SK-N-MC (cell line): ENCODE measurements at regions not wholly inside any gene's neighbourhood (a gene's known extent, or its start where the extent isn't known, plus 50 kb on each side); places are given as distances from the start of the nearest gene placed in this dataset.
A peak's percentile ranks its signal among the peaks of the same experiment; 100 is the strongest.

ENCODE experiments used
- DNase-seq: peaks from one replicate; pipeline ENCODE4 v3.0.0-alpha.2; 2011; ENCODE audit warnings: low read depth, low spot score
- H3K27ac ChIP-seq: fragments of 200-600 bp; sonication (generic); 2 replicates; pipeline ENCODE4 v1.5.1; 2016; ENCODE audit warnings: mixed run types
- H3K36me3 ChIP-seq: fragments of 200-600 bp; sonication (generic); 2 replicates; pipeline ENCODE4 v1.6.1; 2017; ENCODE audit warnings: antibody characterized with exemption, low read length, mixed read lengths; ENCODE audit not compliant: insufficient read depth
- H3K4me3 ChIP-seq: fragments of 200-600 bp; sonication (generic); 2 replicates; pipeline ENCODE4 v1.5.1; 2016
- H3K9ac ChIP-seq: fragments of 200-600 bp; sonication (generic); 2 replicates; pipeline ENCODE4 v1.8.0; 2017; ENCODE audit warnings: mixed run types, mixed read lengths; ENCODE audit not compliant: insufficient read length
- H3K9me3 ChIP-seq: fragments of 200-600 bp; sonication (generic); 2 replicates; pipeline ENCODE4 v1.6.1; 2017; ENCODE audit warnings: low read depth, mild to moderate bottlenecking, antibody characterized with exemption, low read length, moderate library complexity, mixed read lengths
- EZH2 ChIP-seq: fragments of 200-600 bp; sonication (generic); IDR thresholded peaks from one replicate; pipeline ENCODE4 v1.6.1; 2017; ENCODE audit warnings: antibody characterized with exemption
- FOXP2 ChIP-seq: optimal IDR thresholded peaks from 2 replicates; pipeline ENCODE3; 2011; ENCODE audit warnings: mild to moderate bottlenecking, moderate library complexity; ENCODE audit not compliant: insufficient read depth; ENCODE audit errors: extremely low read length, control extremely low read depth
- POLR2AphosphoS5 ChIP-seq: IDR thresholded peaks from 2 replicates; pipeline ENCODE4 v1.6.1; 2012; ENCODE audit warnings: mild to moderate bottlenecking, low read depth, low read length, borderline replicate concordance

GRCh38 chr4:183834252-183834651, 70.9 kb upstream of the STOX2 start:
- Histone ChIP-seq H3K9me3 (no peaks in the 10 kb centered on the region), H3K27ac (no peak overlapping the region), H3K9ac (no peak overlapping the region), H3K36me3 (no peaks in the 10 kb centered on the region), H3K4me3 (no peak overlapping the region)
- TF ChIP-seq EZH2 (no peak), FOXP2 (no peak), POLR2AphosphoS5 (no peak)
- no peak for DNase-seq

DNA sequence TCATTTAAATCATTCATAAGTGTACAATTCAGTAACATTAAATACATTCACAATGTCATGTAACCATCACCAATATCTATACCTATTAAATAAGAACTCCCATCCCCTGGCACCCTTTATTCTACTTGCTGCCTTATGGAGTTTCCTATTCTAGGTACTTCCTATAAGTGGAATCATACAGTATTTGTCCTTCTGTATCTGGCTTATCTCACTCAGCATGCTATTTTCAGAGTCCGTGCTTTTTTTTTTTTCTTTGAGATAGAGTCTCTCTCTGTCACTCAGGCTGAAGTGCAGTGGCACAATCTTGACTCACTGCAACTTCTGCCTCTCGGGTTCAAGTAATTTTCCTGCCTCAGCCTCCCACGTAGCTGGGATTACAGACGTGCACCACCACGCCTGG, 67.9 kb upstream of the STOX2 start:
- TF ChIP-seq POLR2AphosphoS5 (no peak), EZH2 (no peak), FOXP2 (no peak)
- H3K9ac ChIP-seq, result no peak overlapping the region
- H3K4me3 ChIP-seq, result no peak overlapping the region
- H3K36me3 ChIP-seq, result no peaks in the 10 kb centered on the region
- H3K27ac ChIP-seq, result no peak overlapping the region
- no peaks in the 10 kb centered on the region for H3K9me3 ChIP-seq
- no peak for DNase-seq

- TF ChIP-seq FOXP2, result no peak
- no peak for TF ChIP-seq EZH2
- no peak for TF ChIP-seq POLR2AphosphoS5
- Histone ChIP-seq H3K4me3 (no peak overlapping the region), H3K36me3 (no peaks in the 10 kb centered on the region), H3K9ac (no peak overlapping the region), H3K27ac (no peak overlapping the region), H3K9me3 (no peaks in the 10 kb centered on the region)
- no peak for DNase-seq
These were observed 66.0 kb upstream of the STOX2 start for GRCh38 chr4:183838987-183839712.

GRCh38 chr4:183840311-183840710, 64.8 kb upstream of the STOX2 start:
- no peak overlapping the region for H3K27ac ChIP-seq
- no peak overlapping the region for H3K9ac ChIP-seq
- no peaks in the 10 kb centered on the region for H3K9me3 ChIP-seq
- no peak overlapping the region for H3K4me3 ChIP-seq
- H3K36me3 ChIP-seq, result no peaks in the 10 kb centered on the region
- no peak for TF ChIP-seq POLR2AphosphoS5
- no peak for TF ChIP-seq EZH2
- no peak for TF ChIP-seq FOXP2
- peak; percentile 59 for DNase-seq

- Histone ChIP-seq H3K9me3 (no peaks in the 10 kb centered on the region), H3K27ac (no peak overlapping the region), H3K9ac (no peak overlapping the region), H3K4me3 (no peak overlapping the region), H3K36me3 (no peaks in the 10 kb centered on the region)
- no peak for DNase-seq
- TF ChIP-seq EZH2 (no peak), POLR2AphosphoS5 (no peak), FOXP2 (no peak)
These were observed 64.1 kb upstream of the STOX2 start for GRCh38 chr4:183841001-183841400.

- no peak overlapping the region for H3K4me3 ChIP-seq
- TF ChIP-seq POLR2AphosphoS5 (no peak), EZH2 (no peak), FOXP2 (no peak)
- H3K27ac ChIP-seq, result no peak overlapping the region
- H3K36me3 ChIP-seq, result no peaks in the 10 kb centered on the region
- no peak overlapping the region for H3K9ac ChIP-seq
- DNase-seq, result no peak
- 0 out of 2 replicates have a peak, but pooled peaks cover 2% of the 10 kb centered on the region for H3K9me3 ChIP-seq
These were observed 63.0 kb upstream of the STOX2 start for GRCh38 chr4:183842129-183842528.

DNA sequence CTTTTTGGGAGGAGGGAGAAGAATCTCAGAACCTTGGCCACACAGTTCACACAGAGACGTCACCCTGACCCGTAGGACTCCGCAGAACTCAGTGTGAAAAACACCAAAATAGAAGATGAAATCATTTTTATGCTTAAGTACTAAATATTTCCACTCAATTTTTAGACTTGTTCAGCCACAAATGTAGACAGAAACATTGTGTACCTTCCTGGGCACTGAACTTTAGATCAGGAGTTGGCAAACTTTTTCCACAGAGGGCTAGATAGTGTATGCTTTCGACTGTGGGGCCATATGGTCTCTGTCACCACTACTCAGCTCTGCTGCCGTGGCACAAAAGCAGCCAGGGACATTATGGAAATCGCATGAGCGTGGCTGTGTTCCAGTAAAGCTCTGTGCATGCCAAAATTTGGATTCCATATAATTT, 61.8 kb upstream of the STOX2 start:
- Histone ChIP-seq H3K9me3 (0 out of 2 replicates have a peak, but pooled peaks cover 3% of the 10 kb centered on the region), H3K27ac (no peak overlapping the region), H3K4me3 (no peak overlapping the region), H3K36me3 (no peaks in the 10 kb centered on the region), H3K9ac (no peak overlapping the region)
- DNase-seq, result no peak
- TF ChIP-seq POLR2AphosphoS5 (no peak), EZH2 (no peak), FOXP2 (no peak)

DNA sequence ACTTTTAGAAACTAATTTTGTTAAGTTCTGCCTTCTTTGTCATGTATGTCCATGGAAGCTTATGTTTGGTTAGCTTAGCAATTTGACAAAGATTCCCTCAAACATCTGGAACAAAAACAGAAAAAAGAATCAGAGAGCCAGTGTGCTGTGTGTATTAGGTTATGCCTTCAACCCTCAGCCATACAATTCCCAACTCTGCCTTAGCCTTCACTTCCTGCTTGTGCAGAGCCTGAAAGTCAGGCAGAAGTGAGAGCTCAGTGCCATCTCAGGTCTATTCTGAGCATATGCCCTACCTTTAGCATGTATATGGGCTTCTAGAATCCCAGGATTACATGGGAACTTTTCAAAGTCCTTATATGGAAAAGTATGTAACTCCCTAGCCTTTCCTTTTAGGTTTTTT, 58.2 kb upstream of the STOX2 start:
- 0 out of 2 replicates have a peak, but pooled peaks cover 3% of the 10 kb centered on the region for H3K9me3 ChIP-seq
- no peak overlapping the region for H3K9ac ChIP-seq
- TF ChIP-seq POLR2AphosphoS5 (no peak), EZH2 (no peak), FOXP2 (no peak)
- no peaks in the 10 kb centered on the region for H3K36me3 ChIP-seq
- no peak for DNase-seq
- H3K27ac ChIP-seq, result no peak overlapping the region
- H3K4me3 ChIP-seq, result no peak overlapping the region

- Histone ChIP-seq H3K27ac (no peak overlapping the region), H3K9ac (no peak overlapping the region), H3K36me3 (no peaks in the 10 kb centered on the region), H3K9me3 (0 out of 2 replicates have a peak, but pooled peaks cover 3% of the 10 kb centered on the region), H3K4me3 (no peak overlapping the region)
- no peak for DNase-seq
- TF ChIP-seq FOXP2 (no peak), POLR2AphosphoS5 (no peak), EZH2 (no peak)
These were observed 56.3 kb upstream of the STOX2 start for GRCh38 chr4:183848805-183849204.
